SJCRH30 (cell line): ENCODE measurements at regions not wholly inside any gene's neighbourhood (a gene's known extent, or its start where the extent isn't known, plus 50 kb on each side); places are given as distances from the start of the nearest gene placed in this dataset.

Experiments
- DNase-seq, 2 experiments: peaks; one replicate each; pipeline ENCODE4 v3.0.0-alpha.2; 2015 to 2020
- H3K27ac ChIP-seq: fragments of 250-450 bp; sonication (Bioruptor Pico); 2 replicates; pipeline ENCODE4 v1.5.1; 2020; ENCODE audit warnings: mild to moderate bottlenecking, moderate library complexity
- H3K27me3 ChIP-seq: fragments of 250-450 bp; sonication (Bioruptor Pico); 2 replicates; pipeline ENCODE4 v1.5.1; 2020; ENCODE audit warnings: mild to moderate bottlenecking, moderate library complexity
- H3K36me3 ChIP-seq: fragments of 250-450 bp; sonication (Bioruptor Pico); 2 replicates; pipeline ENCODE4 v1.5.1; 2020; ENCODE audit warnings: mild to moderate bottlenecking, moderate library complexity
- H3K4me1 ChIP-seq: fragments of 250-450 bp; sonication (Bioruptor Pico); 2 replicates; pipeline ENCODE4 v1.5.1; 2020; ENCODE audit warnings: mild to moderate bottlenecking, moderate library complexity
- H3K4me3 ChIP-seq: fragments of 250-450 bp; sonication (Bioruptor Pico); 2 replicates; pipeline ENCODE4 v1.5.1; 2020; ENCODE audit warnings: mild to moderate bottlenecking, moderate library complexity
- H3K9me3 ChIP-seq: fragments of 250-450 bp; sonication (Bioruptor Pico); replicated peaks from 2 replicates; pipeline ENCODE4 v1.5.1; 2020; ENCODE audit warnings: mild to moderate bottlenecking, moderate library complexity

DNA sequence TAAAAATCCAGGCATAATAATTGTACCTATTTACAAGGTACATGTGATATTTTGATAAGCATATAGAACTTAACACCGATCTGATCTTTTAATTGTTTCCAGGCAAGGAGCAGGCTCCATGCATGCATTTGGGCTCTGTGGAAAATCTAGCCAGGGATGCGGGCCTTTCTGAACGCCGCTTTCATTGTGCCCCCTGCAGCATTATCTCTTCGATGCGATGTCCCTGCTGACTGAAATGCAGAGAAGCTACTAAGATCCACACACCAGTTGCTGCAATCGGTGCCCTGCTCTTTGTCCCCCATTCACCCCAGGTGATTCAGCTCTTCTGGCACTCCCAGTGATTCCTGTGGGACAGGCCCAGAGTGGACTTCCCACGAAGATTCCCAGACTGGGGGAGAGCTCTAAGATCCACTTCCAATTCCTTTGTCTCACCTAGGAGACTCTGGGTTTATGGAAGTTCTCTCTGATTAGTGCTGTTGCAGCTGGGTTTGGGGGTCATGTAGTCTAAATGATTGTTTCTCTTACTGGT, 254.3 kb upstream of the AGA start:
- no peak for DNase-seq

DNA sequence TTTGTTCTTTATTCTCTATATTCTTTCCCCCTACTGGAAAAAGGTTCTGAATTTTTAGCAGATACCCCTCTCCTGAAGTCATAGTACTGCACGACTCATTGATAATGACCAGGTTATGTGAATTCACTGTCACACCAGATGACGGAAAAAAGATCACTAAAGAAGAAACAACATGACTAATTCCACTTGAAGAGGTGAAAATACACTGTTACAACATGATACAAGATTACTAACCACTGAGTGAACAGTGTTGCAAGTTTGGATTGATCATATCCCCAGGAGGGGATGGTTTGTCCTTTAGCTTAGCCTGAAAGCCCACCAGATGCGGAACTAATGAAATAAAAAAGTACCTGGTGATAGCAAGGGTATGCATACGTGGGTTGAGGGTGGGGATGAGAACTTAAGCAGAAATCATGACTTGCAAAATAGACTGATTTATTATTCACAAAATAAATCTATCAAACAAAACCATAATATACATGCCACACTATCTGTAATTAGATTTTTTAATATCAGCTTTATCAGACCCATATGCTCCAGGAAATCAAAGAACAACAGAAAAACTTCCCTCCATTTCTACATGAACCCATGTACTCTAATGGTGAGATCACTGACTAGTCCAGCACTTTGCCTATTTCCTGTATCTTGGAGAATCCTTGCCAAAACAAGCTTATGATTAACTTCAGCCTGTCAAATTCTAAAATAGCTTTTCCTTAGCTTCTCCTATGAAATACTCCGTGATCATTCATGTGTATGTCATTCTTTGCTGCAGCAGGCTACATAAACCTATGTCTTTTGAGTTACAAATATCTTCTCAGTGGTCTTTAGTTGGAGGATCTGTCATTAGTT, 257.4 kb upstream of the AGA start:
- DNase-seq, result no peak
- no peak overlapping the region for H3K4me3 ChIP-seq
- no peaks in the 10 kb centered on the region for H3K27me3 ChIP-seq
- H3K4me1 ChIP-seq, result no peaks in the 10 kb centered on the region
- no peak overlapping the region for H3K27ac ChIP-seq
- no peaks in the 10 kb centered on the region for H3K36me3 ChIP-seq
- no peaks in the 10 kb centered on the region for H3K9me3 ChIP-seq

More for the DNA sequence above, 254.3 kb upstream of the AGA start:
- Histone ChIP-seq H3K36me3 (no peaks in the 10 kb centered on the region), H3K27ac (no peak overlapping the region), H3K4me1 (no peaks in the 10 kb centered on the region), H3K9me3 (no peaks in the 10 kb centered on the region), H3K4me3 (no peak overlapping the region), H3K27me3 (no peaks in the 10 kb centered on the region)

DNA sequence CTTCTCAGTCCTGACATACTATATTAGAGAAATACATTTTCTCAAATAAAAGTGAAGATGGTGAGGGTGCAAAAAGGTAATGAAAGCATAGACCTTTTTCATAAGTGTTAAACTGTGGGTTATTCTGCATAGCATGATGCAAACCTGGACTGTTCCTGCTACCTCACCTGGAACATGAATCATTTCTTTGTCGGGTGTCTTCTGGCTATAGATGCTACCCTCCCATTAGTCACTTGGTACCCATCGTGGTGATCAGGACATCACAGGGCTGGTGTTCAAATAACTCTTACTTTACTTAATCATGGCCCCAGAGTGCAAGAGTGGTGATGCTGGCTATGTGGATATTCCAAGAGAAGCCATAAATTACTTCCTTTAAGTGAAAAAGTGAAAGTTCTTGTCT, 264.7 kb upstream of the AGA start:
- Histone ChIP-seq H3K27ac (no peak overlapping the region), H3K4me3 (no peak overlapping the region), H3K36me3 (no peaks in the 10 kb centered on the region), H3K27me3 (no peaks in the 10 kb centered on the region), H3K4me1 (no peaks in the 10 kb centered on the region), H3K9me3 (no peaks in the 10 kb centered on the region)
- DNase-seq, result no peak

DNA sequence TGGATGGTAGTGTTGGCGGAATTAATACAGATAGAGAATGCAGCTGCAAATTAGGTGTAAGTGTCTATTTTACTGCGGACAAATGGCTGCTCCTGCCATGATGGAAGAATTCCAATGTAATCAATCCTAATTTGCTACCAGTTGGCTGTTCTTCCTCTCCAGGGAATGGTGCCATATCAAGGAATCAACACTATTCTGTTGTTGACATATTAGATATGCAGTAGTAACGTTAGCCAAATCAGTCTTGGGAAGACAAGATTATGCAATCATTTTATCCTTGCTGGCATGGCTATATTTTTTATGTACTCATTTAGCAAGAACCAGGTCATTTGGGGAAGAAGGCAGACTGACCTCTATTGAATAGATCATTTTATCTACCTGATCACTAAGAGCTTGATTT, 271.2 kb upstream of the AGA start:
- Histone ChIP-seq H3K4me3 (no peak overlapping the region), H3K36me3 (no peaks in the 10 kb centered on the region), H3K27ac (no peak overlapping the region), H3K27me3 (no peaks in the 10 kb centered on the region), H3K9me3 (no peaks in the 10 kb centered on the region), H3K4me1 (no peaks in the 10 kb centered on the region)
- no peak for DNase-seq

DNA sequence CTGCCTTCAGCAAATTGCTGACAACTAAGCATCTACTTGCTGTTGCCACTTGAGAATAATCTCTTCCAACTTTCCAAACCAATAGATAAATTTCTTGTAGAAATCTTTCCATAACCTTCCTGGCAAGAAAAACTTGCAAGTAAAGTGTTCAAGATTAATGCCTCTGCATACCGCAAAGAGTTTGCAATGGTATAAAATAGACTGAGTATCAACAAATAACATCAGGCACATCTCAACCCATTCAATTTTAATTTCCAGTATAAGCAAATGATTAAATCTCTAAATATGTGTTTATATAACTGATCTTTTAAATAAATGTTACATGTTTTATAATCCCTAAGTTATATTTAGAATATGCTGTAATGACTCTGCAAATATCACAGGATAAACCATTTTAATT, 275.2 kb upstream of the AGA start:
- no peaks in the 10 kb centered on the region for H3K27me3 ChIP-seq
- H3K36me3 ChIP-seq, result no peaks in the 10 kb centered on the region
- no peaks in the 10 kb centered on the region for H3K4me1 ChIP-seq
- no peak overlapping the region for H3K4me3 ChIP-seq
- no peaks in the 10 kb centered on the region for H3K9me3 ChIP-seq
- no peak for DNase-seq
- no peak overlapping the region for H3K27ac ChIP-seq

DNA sequence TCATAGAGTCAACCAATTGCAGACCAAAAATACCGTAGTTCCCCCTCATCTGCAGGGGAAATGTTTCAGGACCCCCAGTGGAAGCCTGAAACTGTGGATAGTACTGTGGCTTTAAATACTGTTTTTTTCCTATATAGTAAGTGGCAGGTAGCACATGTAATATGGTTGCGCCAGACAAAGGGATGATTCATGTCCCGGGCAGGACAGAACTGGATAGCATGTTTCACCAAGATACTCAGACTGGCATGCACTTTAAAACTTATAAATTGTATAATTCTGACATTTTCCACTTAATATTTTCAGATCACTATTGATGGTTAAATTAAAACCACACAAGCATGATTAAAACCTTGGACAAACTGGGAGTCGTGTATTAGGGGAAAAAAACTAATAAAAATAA, 276.3 kb upstream of the AGA start:
- DNase-seq, result no peak
- no peak overlapping the region for H3K4me3 ChIP-seq

DNA sequence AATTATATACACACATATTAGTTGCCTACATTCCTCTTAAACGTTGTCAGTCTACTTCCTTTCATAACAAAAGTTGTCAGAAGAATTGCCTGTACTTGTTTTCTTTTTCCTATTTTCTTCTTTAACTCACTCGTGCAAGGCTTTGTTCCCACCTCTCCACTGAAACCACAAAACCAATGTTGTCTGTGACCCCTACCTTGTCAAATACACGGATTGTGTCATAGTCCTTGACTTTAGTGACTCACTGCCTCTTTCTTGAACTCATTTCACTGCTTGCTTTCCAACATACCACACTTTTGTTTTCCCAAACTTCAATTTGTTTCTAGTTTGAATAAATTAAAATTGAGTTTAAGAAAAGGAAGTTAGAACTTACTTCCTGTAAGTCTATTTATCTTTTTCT, 283.9 kb upstream of the AGA start:
- H3K4me1 ChIP-seq, result no peaks in the 10 kb centered on the region
- H3K27me3 ChIP-seq, result no peaks in the 10 kb centered on the region
- H3K27ac ChIP-seq, result no peak overlapping the region
- H3K4me3 ChIP-seq, result no peak overlapping the region
- DNase-seq, result no peak
- no peaks in the 10 kb centered on the region for H3K9me3 ChIP-seq
- no peaks in the 10 kb centered on the region for H3K36me3 ChIP-seq

More for the DNA sequence above, 276.3 kb upstream of the AGA start:
- Histone ChIP-seq H3K4me1 (no peaks in the 10 kb centered on the region), H3K27ac (no peak overlapping the region), H3K27me3 (no peaks in the 10 kb centered on the region), H3K36me3 (no peaks in the 10 kb centered on the region), H3K9me3 (no peaks in the 10 kb centered on the region)

DNA sequence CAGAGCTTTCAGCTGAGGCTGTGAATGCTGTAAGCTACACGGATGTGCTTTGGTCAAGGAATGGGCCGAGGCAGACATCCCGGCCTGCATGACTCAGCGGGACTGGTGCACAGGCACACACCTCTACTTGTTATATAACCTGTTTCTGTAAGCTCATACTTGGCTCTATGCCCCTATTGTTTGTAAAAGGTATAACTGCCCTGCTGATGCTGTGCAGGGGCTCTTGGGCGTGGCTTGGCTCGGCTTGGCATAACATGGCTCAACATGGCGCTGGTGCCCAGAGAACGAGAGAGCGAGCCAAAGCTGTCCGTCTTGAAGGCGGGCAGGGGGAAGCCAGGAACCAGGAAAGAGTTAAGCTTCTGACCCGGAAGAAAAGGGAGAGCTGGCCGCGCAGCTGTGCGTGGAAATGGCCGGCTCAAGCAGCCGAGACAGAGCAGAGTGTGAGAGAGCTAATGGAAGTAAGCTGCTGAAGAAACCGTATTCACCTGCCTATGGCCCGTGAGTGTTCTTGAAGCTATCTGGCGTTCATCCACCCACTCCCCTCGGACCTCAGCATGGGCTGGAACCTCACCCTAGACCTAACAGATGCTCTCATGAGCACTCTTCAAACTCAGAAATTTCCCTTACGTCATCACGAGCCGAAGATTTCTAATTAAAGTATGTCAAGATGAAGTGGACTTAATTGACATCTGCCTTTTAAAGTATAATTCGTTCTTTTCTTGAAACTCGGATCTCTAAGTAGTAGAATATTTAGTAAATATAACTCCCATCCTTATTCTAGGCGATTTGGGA, 286.3 kb upstream of the AGA start:
- Histone ChIP-seq H3K4me1 (no peaks in the 10 kb centered on the region), H3K4me3 (peak overlapping the region; percentile 43), H3K27ac (no peak overlapping the region), H3K9me3 (no peaks in the 10 kb centered on the region), H3K27me3 (no peaks in the 10 kb centered on the region), H3K36me3 (no peaks in the 10 kb centered on the region)
- peak; percentile 23 to 45 for DNase-seq

DNA sequence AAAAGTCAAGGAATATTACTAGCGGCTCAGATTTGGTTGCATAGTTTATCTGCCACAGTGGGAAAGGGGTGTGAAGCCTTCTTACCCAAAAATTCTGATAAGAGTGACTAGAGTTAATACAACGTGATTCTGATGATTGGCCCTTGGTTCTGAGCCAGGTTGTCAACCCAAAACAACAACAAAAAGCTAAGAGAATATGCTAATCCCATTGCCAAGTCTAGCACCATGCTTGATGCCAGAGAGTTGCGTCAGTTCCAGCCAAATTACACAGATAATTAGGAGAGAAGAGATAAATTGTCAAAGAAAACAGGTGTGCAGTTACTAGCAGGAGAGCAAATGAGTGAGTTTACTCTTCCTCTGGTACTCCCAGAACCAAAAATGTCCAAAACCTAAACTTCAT, 287.4 kb upstream of the AGA start:
- H3K4me1 ChIP-seq, result no peaks in the 10 kb centered on the region
- H3K4me3 ChIP-seq, result no peak overlapping the region
- H3K27ac ChIP-seq, result no peak overlapping the region
- no peaks in the 10 kb centered on the region for H3K27me3 ChIP-seq
- H3K36me3 ChIP-seq, result no peaks in the 10 kb centered on the region
- H3K9me3 ChIP-seq, result no peaks in the 10 kb centered on the region
- no peak for DNase-seq

DNA sequence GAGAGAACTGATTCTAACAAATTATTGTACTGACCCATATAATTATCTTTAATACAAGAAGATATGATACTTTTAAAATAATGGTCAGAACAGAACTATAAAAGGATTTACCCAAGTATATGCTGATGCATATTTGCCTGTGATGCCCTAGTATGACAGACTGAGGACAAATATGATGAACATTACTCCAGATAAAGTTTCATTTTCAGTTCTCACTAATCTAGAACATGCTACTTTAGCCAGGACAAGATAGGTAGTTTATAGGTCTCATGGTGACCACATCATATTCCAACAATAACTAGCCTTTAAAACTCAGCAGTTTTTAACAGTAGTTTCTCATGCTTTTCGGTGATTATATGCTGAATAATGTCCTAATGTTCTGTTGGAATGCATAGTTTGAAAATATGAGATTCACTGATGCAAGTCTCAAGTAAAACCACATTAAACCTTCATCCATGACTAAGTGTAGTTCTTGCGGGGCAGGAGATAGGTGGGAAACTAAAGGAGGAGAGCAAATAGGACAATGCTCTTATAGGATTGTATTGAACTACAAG, 295.2 kb upstream of the AGA start:
- DNase-seq, result no peak
- no peaks in the 10 kb centered on the region for H3K4me1 ChIP-seq
- no peak overlapping the region for H3K4me3 ChIP-seq
- no peak overlapping the region for H3K27ac ChIP-seq
- no peaks in the 10 kb centered on the region for H3K27me3 ChIP-seq
- no peaks in the 10 kb centered on the region for H3K9me3 ChIP-seq
- H3K36me3 ChIP-seq, result no peaks in the 10 kb centered on the region

DNA sequence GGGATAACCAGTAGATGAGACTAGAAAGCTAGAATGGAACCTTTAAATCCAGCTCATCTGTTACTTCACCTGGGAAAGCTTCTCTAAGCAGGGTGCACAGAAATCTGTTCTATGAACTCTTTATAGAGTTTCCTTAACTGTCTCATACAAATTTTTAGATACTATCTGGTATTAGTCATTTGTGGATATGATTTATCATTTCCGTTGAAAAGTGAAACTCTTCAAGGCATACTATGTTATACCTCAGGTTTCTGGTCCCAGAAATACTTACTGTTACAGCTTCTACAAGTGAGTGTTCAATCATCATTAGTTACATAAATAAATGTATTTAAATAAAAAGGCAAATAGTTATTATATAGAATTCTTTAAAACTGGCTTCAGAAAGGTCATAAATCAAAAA, 298.3 kb upstream of the AGA start:
- no peak for DNase-seq
- no peaks in the 10 kb centered on the region for H3K4me1 ChIP-seq

DNA sequence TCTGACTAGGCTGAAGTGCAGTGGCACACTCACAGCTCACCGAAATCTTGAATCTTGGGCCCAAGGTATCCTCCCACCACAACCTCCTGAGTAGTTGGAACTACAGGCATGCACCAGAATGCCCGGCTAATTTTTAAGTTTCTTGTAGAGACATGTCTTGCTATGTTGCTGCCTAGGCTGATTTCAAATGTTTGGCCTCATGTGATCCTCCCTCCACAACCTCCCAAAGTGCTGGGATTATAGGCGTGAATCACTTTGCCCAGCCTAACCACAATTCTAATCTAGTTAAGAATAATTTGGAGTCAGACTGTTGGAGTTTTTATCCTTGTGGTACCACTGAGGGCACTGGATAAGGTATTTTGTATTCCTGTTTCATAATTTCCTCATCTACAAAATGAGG, 317.5 kb upstream of the AGA start:
- H3K4me1 ChIP-seq, result no peaks in the 10 kb centered on the region
- no peaks in the 10 kb centered on the region for H3K27me3 ChIP-seq
- H3K9me3 ChIP-seq, result no peaks in the 10 kb centered on the region
- no peak for DNase-seq
- no peak overlapping the region for H3K4me3 ChIP-seq
- no peaks in the 10 kb centered on the region for H3K36me3 ChIP-seq
- no peak overlapping the region for H3K27ac ChIP-seq

More for the DNA sequence above, 298.3 kb upstream of the AGA start:
- Histone ChIP-seq H3K9me3 (no peaks in the 10 kb centered on the region), H3K27me3 (no peaks in the 10 kb centered on the region), H3K27ac (no peak overlapping the region), H3K36me3 (no peaks in the 10 kb centered on the region), H3K4me3 (no peak overlapping the region)

DNA sequence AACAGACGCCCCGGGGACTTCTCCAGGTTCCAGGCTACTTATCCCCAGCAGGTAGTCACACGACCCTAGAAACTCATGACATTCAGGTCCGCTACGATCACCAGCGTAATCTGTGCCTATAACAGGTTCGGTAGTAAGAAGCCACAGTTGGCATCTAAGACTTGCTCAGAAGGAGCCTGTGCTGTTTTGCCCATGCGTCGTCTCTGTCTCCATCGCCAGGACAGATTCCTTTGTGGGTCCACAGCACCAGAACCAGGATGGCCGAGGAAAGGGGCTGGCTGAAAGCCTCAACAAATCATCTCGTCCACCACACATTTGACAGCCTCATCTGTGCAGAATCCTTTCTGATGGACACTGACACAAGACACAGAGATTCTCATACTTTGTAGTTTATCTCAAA, 319.5 kb upstream of the AGA start:
- DNase-seq, result no peak
- no peak overlapping the region for H3K27ac ChIP-seq
- H3K36me3 ChIP-seq, result no peaks in the 10 kb centered on the region
- H3K9me3 ChIP-seq, result no peaks in the 10 kb centered on the region
- no peak overlapping the region for H3K4me3 ChIP-seq
- H3K4me1 ChIP-seq, result no peaks in the 10 kb centered on the region
- no peaks in the 10 kb centered on the region for H3K27me3 ChIP-seq

DNA sequence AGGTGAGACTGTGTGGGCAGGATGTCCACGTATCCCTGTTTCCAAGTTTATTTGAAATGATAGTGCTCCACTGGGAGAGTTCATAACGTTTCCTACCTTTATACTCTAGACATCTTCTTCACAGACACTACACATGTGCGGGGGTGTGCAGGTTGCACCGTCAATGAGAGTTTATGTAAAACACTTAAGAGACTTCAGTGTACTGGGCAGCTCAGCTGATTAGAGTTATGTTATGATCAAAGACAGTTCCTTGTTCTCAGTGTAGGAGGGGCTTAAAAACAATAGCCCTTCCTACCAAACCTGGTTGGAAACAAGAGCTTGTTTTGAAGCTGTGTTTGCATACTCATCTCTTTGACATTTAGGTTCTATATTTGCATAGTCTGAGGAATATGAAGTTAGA, 326.9 kb upstream of the AGA start:
- no peaks in the 10 kb centered on the region for H3K4me1 ChIP-seq
- H3K36me3 ChIP-seq, result no peaks in the 10 kb centered on the region
- H3K27me3 ChIP-seq, result no peaks in the 10 kb centered on the region
- no peak overlapping the region for H3K4me3 ChIP-seq
- no peak for DNase-seq
- no peaks in the 10 kb centered on the region for H3K9me3 ChIP-seq
- H3K27ac ChIP-seq, result no peak overlapping the region

DNA sequence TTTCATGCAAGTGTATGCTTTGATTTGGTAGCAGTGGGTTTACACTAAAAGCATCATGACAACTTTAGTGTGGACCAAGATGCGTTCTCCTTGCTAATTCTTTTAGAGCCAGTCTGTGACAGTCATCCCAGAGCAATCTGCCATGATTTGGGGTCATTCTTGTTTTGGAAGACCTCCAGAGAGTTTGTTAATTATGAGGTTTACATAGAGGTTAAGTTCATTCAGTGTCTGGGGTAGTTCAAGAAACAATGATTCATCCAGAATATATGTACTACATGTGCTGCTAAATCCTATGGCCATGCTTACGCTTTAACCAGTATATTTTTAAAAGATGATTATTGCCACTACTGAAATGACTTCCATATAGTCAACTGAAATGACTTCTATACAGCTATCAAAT, 328.5 kb upstream of the AGA start:
- Histone ChIP-seq H3K4me1 (no peaks in the 10 kb centered on the region), H3K9me3 (no peaks in the 10 kb centered on the region), H3K4me3 (no peak overlapping the region), H3K27ac (no peak overlapping the region), H3K36me3 (no peaks in the 10 kb centered on the region), H3K27me3 (no peaks in the 10 kb centered on the region)
- no peak for DNase-seq
